ENCODE measurements at regions not wholly inside any gene's neighbourhood (a gene's known extent, or its start where the extent isn't known, plus 50 kb on each side); places are given as distances from the start of the nearest gene placed in this dataset.
"Not testable (repeated sequence)": the region's sequence is repeated elsewhere in the genome, so short reads cannot be mapped to it uniquely, and the experiment has no call there.

- H3K27me3 ChIP-seq (ENCODE audit: insufficient read depth, low read length); H3K27ac ChIP-seq (ENCODE audit: low read depth, low read length): not testable (repeated sequence)
- H3K27me3 Mint-ChIP-seq = peaks cover 10 to 26% of the 10 kb centered on the region in 2 donors
These were observed 57.0 kb upstream of the NEUROD1 start for GRCh38 chr2:181737302-181737701.

GRCh38 chr2:181738074-181738473, 57.8 kb upstream of the NEUROD1 start:
- H3K27me3 Mint-ChIP-seq = peaks cover 14 to 19% of the 10 kb centered on the region in 2 donors
- Histone ChIP-seq H3K27ac (ENCODE audit: low read depth, low read length) (no peak overlapping the region), H3K9me3 (ENCODE audit: control insufficient read depth in 1 of 2, low read length in 2 of 2) (no peaks in the 10 kb centered on the region), H3K27me3 (ENCODE audit: insufficient read depth, low read length) (no peaks in the 10 kb centered on the region), H3K36me3 (ENCODE audit: insufficient read depth, low read length) (no peaks in the 10 kb centered on the region), H3K4me1 (ENCODE audit: insufficient read depth, low read length) (no peaks in the 10 kb centered on the region), H3K4me3 (ENCODE audit: low read length in 2 of 2) (no peak overlapping the region)
- no peak for DNase-seq
- intact Hi-C loops (cut with micrococcal nuclease) = no loop called here
- H3K9me3 Mint-ChIP-seq = peaks cover 0 to 6% (median 0%) of the 10 kb centered on the region in 8 donors
- CTCF ChIA-PET (ENCODE audit: partially characterized antibody) = interaction anchor here (0.9 to 1.0 kb wide), 2 partner anchors 216 to 217 kb away, joined by 3 read pairs; no protein-coding TSS in a partner anchor
- H3K4me1 Mint-ChIP-seq = no peaks in the 10 kb centered on the region
- no peak overlapping the region for H3K4me3 Mint-ChIP-seq
- H3K27ac Mint-ChIP-seq = no peak overlapping the region
- POLR2A ChIA-PET (ENCODE audit: partially characterized antibody) = no interaction called here
- no peaks in the 10 kb centered on the region for H3K36me3 Mint-ChIP-seq

More at GRCh38 chr2:181737302-181737701, 57.0 kb upstream of the NEUROD1 start:
- CTCF ChIA-PET (ENCODE audit: partially characterized antibody); H3K4me1 Mint-ChIP-seq; POLR2A ChIA-PET (ENCODE audit: partially characterized antibody); H3K4me3 Mint-ChIP-seq; H3K36me3 ChIP-seq (ENCODE audit: insufficient read depth, low read length); H3K4me3 ChIP-seq (ENCODE audit: low read length in 2 of 2); H3K27ac Mint-ChIP-seq; H3K36me3 Mint-ChIP-seq; H3K9me3 ChIP-seq (ENCODE audit: control insufficient read depth in 1 of 2, low read length in 2 of 2); DNase-seq; intact Hi-C loops (cut with micrococcal nuclease); H3K4me1 ChIP-seq (ENCODE audit: insufficient read depth, low read length): not testable (repeated sequence)
- peaks cover 0 to 11% (median 0%) of the 10 kb centered on the region in 8 donors for H3K9me3 Mint-ChIP-seq

- Mint-ChIP-seq H3K9me3 (peaks cover 0 to 6% (median 0%) of the 10 kb centered on the region in 8 donors), H3K4me3 (no peak overlapping the region), H3K27ac (no peak overlapping the region), H3K36me3 (no peaks in the 10 kb centered on the region), H3K4me1 (no peaks in the 10 kb centered on the region), H3K27me3 (peaks cover 13 to 14% of the 10 kb centered on the region in 2 donors)
- H3K27ac ChIP-seq (ENCODE audit: low read depth, low read length) = no peak overlapping the region
- H3K4me3 ChIP-seq (ENCODE audit: low read length in 2 of 2) = no peak overlapping the region
- H3K4me1 ChIP-seq (ENCODE audit: insufficient read depth, low read length) = no peaks in the 10 kb centered on the region
- no peaks in the 10 kb centered on the region for H3K36me3 ChIP-seq (ENCODE audit: insufficient read depth, low read length)
- no peaks in the 10 kb centered on the region for H3K27me3 ChIP-seq (ENCODE audit: insufficient read depth, low read length)
- CTCF ChIA-PET (ENCODE audit: partially characterized antibody) = interaction anchor here (0.9 to 1.0 kb wide), 2 partner anchors 215 to 216 kb away, joined by 3 read pairs; no protein-coding TSS in a partner anchor
- H3K9me3 ChIP-seq (ENCODE audit: control insufficient read depth in 1 of 2, low read length in 2 of 2) = no peaks in the 10 kb centered on the region
- POLR2A ChIA-PET (ENCODE audit: partially characterized antibody) = no interaction called here
- intact Hi-C loops (cut with micrococcal nuclease) = no loop called here
- DNase-seq = no peak
These were observed 58.2 kb upstream of the NEUROD1 start for GRCh38 chr2:181738563-181738962.

- H3K9me3 Mint-ChIP-seq = peaks cover 0 to 4% (median 0%) of the 10 kb centered on the region in 8 donors
- Histone ChIP-seq H3K36me3 (ENCODE audit: insufficient read depth, low read length) (no peaks in the 10 kb centered on the region), H3K27me3 (ENCODE audit: insufficient read depth, low read length) (no peaks in the 10 kb centered on the region), H3K4me1 (ENCODE audit: insufficient read depth, low read length) (no peaks in the 10 kb centered on the region), H3K27ac (ENCODE audit: low read depth, low read length) (no peak overlapping the region), H3K4me3 (ENCODE audit: low read length in 2 of 2) (no peak overlapping the region), H3K9me3 (ENCODE audit: control insufficient read depth in 1 of 2, low read length in 2 of 2) (no peaks in the 10 kb centered on the region)
- peaks cover 3 to 4% of the 10 kb centered on the region in 2 donors for H3K27me3 Mint-ChIP-seq
- no peak for DNase-seq
- intact Hi-C loops (cut with micrococcal nuclease) = loop anchor here (1.0 kb wide), 1 partner anchor 213 kb away; no protein-coding TSS in a partner anchor
- H3K4me3 Mint-ChIP-seq = no peak overlapping the region
- H3K4me1 Mint-ChIP-seq = no peaks in the 10 kb centered on the region
- no peak overlapping the region for H3K27ac Mint-ChIP-seq
- ChIA-PET CTCF (ENCODE audit: partially characterized antibody) (interaction anchor here (3.0 to 4.2 kb wide), 3 partner anchors 161 to 336 kb away, joined by 14 to 31 read pairs (median 30); no protein-coding TSS in a partner anchor), POLR2A (ENCODE audit: partially characterized antibody) (no interaction called here)
- H3K36me3 Mint-ChIP-seq = no peaks in the 10 kb centered on the region
These were observed 61.4 kb upstream of the NEUROD1 start for GRCh38 chr2:181741756-181742155.

- Histone ChIP-seq H3K27me3 (ENCODE audit: insufficient read depth, low read length) (no peaks in the 10 kb centered on the region), H3K9me3 (ENCODE audit: control insufficient read depth in 1 of 2, low read length in 2 of 2) (no peaks in the 10 kb centered on the region), H3K4me3 (ENCODE audit: low read length in 2 of 2) (no peak overlapping the region), H3K4me1 (ENCODE audit: insufficient read depth, low read length) (no peaks in the 10 kb centered on the region), H3K36me3 (ENCODE audit: insufficient read depth, low read length) (no peaks in the 10 kb centered on the region), H3K27ac (ENCODE audit: low read depth, low read length) (no peak overlapping the region)
- Mint-ChIP-seq H3K27me3 (peaks cover 3 to 4% of the 10 kb centered on the region in 2 donors), H3K4me1 (no peaks in the 10 kb centered on the region), H3K27ac (no peak overlapping the region), H3K4me3 (no peak overlapping the region), H3K9me3 (no peaks in the 10 kb centered on the region), H3K36me3 (no peaks in the 10 kb centered on the region)
- CTCF ChIA-PET (ENCODE audit: partially characterized antibody) = interaction anchor here (0.8 to 4.2 kb wide), 8 partner anchors 27 to 336 kb away, joined by 3 to 31 read pairs (median 4); no protein-coding TSS in a partner anchor
- intact Hi-C loops (cut with micrococcal nuclease) = loop anchor here (1.0 kb wide), 1 partner anchor 212 kb away; no protein-coding TSS in a partner anchor
- no peak for DNase-seq
- POLR2A ChIA-PET (ENCODE audit: partially characterized antibody) = no interaction called here
These were observed 62.0 kb upstream of the NEUROD1 start for GRCh38 chr2:181742361-181742760.

- Mint-ChIP-seq H3K27me3 (peaks cover 4 to 6% of the 10 kb centered on the region in 2 donors), H3K27ac (no peak overlapping the region), H3K36me3 (no peaks in the 10 kb centered on the region), H3K4me1 (no peaks in the 10 kb centered on the region), H3K4me3 (no peak overlapping the region), H3K9me3 (no peaks in the 10 kb centered on the region)
- ChIA-PET CTCF (ENCODE audit: partially characterized antibody) (interaction anchor here (0.6 to 4.2 kb wide), 9 partner anchors 9 to 335 kb away, joined by 3 to 31 read pairs (median 3); no protein-coding TSS in a partner anchor), POLR2A (ENCODE audit: partially characterized antibody) (no interaction called here)
- no peaks in the 10 kb centered on the region for H3K27me3 ChIP-seq (ENCODE audit: insufficient read depth, low read length)
- no peaks in the 10 kb centered on the region for H3K4me1 ChIP-seq (ENCODE audit: insufficient read depth, low read length)
- no peak overlapping the region for H3K27ac ChIP-seq (ENCODE audit: low read depth, low read length)
- no peak overlapping the region for H3K4me3 ChIP-seq (ENCODE audit: low read length in 2 of 2)
- no peaks in the 10 kb centered on the region for H3K9me3 ChIP-seq (ENCODE audit: control insufficient read depth in 1 of 2, low read length in 2 of 2)
- peak in 4 of 5 donors; percentile 27 to 39 (median 34) for DNase-seq
- intact Hi-C loops (cut with micrococcal nuclease) = loop anchor here (1.0 kb wide), 2 partner anchors 161 to 211 kb away; no protein-coding TSS in a partner anchor
- H3K36me3 ChIP-seq (ENCODE audit: insufficient read depth, low read length) = no peaks in the 10 kb centered on the region
These were observed 62.8 kb upstream of the NEUROD1 start for GRCh38 chr2:181742922-181743722.

GRCh38 chr2:181743723-181744031, 63.4 kb upstream of the NEUROD1 start:
- H3K36me3 ChIP-seq (ENCODE audit: insufficient read depth, low read length) = no peaks in the 10 kb centered on the region
- ChIA-PET POLR2A (ENCODE audit: partially characterized antibody) (no interaction called here), CTCF (ENCODE audit: partially characterized antibody) (no interaction called here)
- no peak overlapping the region for H3K4me3 ChIP-seq (ENCODE audit: low read length in 2 of 2)
- Mint-ChIP-seq H3K27me3 (peaks cover 7 to 11% of the 10 kb centered on the region in 2 donors), H3K9me3 (no peaks in the 10 kb centered on the region), H3K4me3 (no peak overlapping the region), H3K36me3 (no peaks in the 10 kb centered on the region), H3K27ac (no peak overlapping the region), H3K4me1 (no peaks in the 10 kb centered on the region)
- H3K4me1 ChIP-seq (ENCODE audit: insufficient read depth, low read length) = no peaks in the 10 kb centered on the region
- no peaks in the 10 kb centered on the region for H3K9me3 ChIP-seq (ENCODE audit: control insufficient read depth in 1 of 2, low read length in 2 of 2)
- no peak overlapping the region for H3K27ac ChIP-seq (ENCODE audit: low read depth, low read length)
- no peaks in the 10 kb centered on the region for H3K27me3 ChIP-seq (ENCODE audit: insufficient read depth, low read length)
- intact Hi-C loops (cut with micrococcal nuclease) = loop anchor here (1.0 kb wide), 1 partner anchor 161 kb away; no protein-coding TSS in a partner anchor
- DNase-seq = no peak

Data from CD4-positive, alpha-beta memory T cell (primary cell).